DLD1 (cell line): ENCODE measurements at regions not wholly inside any gene's neighbourhood (a gene's known extent, or its start where the extent isn't known, plus 50 kb on each side); places are given as distances from the start of the nearest gene placed in this dataset.

Experiments used
- in situ Hi-C: cut with HindIII; loops from 2 replicates; pipeline ENCODE4 v1.10.0; 2017; ENCODE audit warnings: low sequenced_read_pairs

DNA sequence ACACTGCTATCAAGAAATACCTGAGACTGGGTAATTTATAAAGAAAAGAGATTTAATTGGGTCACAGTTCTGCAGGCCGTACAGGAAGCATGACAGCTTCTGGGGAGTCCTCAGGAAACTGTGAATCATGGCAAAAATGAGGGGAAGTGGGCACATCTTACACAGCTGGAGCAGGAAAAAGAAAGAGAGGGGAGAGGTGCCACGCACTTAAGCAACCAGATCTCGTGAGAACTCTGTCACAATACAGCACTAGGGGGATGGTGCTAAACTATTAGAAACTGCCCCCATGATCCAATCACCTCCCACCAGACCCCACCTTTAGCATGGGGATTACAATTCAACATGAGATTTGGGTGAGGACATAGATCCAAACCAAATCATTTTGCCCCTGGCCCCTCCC lies 105.5 kb upstream of the CPLX2 start:
- in situ Hi-C loops: no loop called here

- in situ Hi-C loops: no loop called here
Measured at GRCh38 chr5:175766963-175767362, 104.4 kb upstream of the CPLX2 start.

- in situ Hi-C loops: no loop called here
Measured at GRCh38 chr5:175772747-175773533, 98.4 kb upstream of the CPLX2 start.

DNA sequence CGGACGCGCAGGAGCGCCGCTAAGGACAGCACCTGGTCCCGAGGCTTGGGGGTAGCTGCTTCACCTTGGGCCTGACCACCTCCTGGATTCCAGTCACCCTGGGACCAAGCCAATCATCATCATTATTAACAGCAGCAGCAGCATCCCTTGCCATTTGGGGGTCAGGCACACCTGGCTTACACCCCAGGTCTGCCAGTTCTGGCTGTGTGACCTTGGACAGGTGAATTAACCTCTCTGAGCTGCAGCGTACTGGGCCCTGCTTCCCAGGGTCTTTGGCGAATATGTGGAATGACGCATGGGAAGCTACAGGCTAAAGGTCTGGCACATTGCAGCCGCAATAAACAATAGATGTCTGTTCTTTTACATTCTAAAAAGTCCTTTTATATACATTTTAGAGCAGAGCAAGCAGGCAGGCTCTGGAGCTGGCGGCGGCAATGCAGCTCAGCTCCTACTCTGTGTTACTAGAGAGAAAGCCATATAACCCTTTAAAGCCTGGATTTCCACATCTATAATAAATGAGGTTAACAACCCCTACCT lies 97.8 kb upstream of the CPLX2 start:
- in situ Hi-C loops: no loop called here

GRCh38 chr5:175775416-175775815 lies 96.0 kb upstream of the CPLX2 start:
- in situ Hi-C loops: no loop called here

- in situ Hi-C loops: no loop called here
Measured at GRCh38 chr5:175778951-175779503, 92.4 kb upstream of the CPLX2 start.

DNA sequence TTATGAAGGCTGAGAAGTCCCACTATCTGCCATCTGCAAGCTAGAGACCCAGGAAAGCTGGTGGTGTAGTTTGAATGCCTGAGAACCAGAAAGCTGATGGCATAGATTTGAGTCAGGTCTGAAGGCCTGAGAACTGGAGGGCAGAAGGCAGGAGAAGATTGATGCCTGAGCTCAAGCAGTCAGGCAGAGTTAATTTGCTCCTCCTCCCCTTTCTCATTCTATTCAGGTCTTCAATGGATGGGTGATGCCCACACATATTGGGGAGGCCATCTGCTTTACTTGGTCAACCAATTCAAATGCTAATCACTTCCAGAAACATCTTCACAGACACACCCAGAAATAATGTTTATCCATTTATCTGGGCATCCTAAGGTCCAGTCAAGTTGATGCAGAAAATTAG lies 87.6 kb upstream of the CPLX2 start:
- in situ Hi-C loops: no loop called here

DNA sequence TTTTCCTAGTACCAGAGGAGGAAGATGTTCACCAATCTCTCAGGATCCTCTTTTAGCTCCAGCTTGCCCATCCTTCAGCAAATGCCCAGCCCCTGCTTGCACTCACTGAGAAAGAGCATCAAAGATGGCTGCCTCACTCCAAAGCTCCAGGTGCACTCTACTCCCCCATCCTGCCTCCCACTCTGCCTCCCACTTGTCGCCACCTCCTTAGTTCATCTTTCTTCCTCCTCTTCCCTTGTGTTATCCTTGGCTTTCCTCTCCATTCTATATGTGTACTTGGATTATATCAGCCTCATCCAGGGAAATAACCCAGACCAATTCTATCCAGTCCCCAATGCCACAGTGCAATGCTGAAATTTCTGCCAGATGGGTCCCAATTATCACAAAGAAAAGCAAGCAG lies 87.1 kb upstream of the CPLX2 start:
- in situ Hi-C loops: no loop called here

DNA sequence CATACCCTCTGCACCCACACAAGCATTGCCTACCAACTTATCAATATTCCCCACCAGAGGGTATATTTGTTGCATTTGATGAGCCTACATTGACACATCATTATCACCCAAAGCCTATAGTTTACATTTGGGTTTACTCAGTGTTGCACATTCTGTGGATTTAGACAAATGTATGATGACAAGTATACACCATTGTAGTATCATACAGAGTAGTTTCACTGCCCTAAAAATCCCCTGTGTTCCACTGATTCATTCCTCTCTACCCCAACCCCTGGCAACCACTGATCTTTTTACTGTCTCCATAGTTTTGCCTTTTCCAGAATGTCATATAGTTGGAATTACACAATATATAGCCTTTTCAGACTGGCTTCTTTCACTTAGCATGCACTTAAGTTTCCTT lies 85.7 kb upstream of the CPLX2 start:
- in situ Hi-C loops: no loop called here

DNA sequence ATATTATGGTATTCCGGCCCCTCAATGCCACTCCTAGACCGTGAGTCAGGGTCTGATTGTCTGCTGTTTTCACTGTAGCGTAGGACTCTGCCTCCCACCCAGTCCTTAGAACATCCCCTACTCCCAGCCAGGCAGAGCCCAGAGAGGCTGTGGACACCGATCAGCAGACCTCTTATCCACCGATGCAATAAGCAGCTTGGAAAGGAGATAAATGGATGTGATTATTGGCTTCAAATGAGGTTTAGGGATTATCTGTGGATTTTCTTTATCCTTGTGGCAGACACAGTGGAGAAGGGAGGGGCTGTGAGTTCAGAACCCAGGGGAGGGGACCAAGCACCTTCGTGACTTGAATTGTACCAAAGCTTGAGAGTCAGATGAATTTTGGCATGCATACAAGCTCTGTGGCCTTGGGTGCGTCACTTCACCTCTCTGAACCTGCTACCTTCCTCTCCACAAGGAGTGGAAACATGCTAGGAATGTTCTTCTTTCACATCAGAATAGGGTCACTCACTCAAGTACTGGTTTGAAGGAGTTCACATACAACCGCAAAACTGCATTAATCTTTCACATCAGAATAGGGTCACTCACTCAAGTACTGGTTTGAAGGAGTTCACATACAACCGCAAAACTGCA lies 83.1 kb upstream of the CPLX2 start:
- in situ Hi-C loops: no loop called here

GRCh38 chr5:175789670-175790069 lies 81.7 kb upstream of the CPLX2 start:
- in situ Hi-C loops: loop anchor here (10.0 kb wide), 1 partner anchor 75 kb away; no protein-coding TSS in a partner anchor

GRCh38 chr5:175790796-175791195 lies 80.6 kb upstream of the CPLX2 start:
- in situ Hi-C loops: loop anchor here (10.0 kb wide), 1 partner anchor 74 kb away; no protein-coding TSS in a partner anchor

DNA sequence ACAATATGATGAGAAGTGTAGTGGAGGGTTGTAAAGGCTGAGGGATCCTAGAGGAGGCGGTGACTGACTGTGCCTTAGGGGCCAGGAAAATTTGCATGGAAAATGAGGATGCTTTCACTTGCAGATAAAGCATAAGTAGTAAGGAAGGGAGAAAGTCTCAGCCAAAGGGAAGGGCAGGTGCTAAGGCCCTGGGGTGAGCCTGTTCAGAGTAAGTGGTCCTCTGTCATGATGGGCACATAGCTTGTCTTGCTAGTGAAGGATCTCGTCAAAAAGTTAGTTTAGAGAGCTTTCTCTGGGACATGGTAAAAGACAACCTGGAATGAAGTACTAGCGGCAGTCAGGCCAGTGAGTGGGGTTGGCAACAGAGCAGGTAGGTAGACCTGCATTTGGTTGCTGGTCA lies 75.4 kb upstream of the CPLX2 start:
- in situ Hi-C loops: loop anchor here (10.0 kb wide), 1 partner anchor 69 kb away; no protein-coding TSS in a partner anchor

GRCh38 chr5:175796536-175797499 lies 74.6 kb upstream of the CPLX2 start:
- in situ Hi-C loops: loop anchor here (10.0 kb wide), 1 partner anchor 68 kb away; no protein-coding TSS in a partner anchor

DNA sequence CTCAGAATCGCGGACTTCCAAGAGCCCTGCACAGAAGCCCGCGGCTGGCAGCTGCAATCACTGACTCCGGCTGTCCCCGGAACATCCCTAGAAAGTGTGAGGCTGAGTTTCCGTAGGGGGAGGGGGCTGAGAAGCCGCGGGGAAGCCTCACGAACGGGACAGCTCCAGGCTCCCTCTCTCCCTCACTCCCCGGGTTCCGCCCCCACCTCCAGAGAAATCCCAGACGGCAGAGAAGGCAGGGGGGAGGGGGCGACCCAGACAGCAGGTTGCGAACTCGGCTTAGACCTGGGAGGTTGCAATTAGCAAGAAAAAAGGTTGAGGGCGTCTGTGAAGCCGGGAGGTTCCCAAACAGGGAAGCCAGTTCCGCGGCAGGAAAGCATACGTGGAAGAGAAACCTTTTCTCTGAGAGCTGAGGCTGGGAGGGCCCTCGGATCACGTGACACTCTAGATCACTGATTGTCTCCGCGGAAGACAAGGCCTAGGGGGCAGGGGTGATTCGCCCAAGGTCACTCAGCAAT lies 73.8 kb upstream of the CPLX2 start:
- in situ Hi-C loops: loop anchor here (10.0 kb wide), 1 partner anchor 67 kb away; no protein-coding TSS in a partner anchor

DNA sequence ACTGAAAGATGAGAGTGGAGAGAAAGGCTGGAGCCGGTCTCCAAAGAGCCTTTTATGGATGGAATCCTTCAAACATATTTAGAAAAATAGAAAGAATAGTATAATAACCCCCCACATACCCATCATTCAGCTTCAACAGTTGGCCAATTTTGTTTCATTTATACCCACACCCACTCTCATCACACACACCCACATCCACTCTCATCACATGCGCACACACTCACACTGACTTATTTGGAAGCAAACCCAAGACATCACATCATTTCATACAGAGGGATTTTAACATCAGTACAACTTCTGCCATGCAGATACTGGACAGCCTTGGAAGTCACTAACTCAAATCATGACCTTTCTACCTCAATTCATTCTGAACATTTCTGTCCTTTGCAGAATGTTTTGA lies 72.8 kb upstream of the CPLX2 start:
- in situ Hi-C loops: loop anchor here (10.0 kb wide), 1 partner anchor 66 kb away; no protein-coding TSS in a partner anchor

- in situ Hi-C loops: no loop called here
Measured at GRCh38 chr5:175800656-175801081, 70.7 kb upstream of the CPLX2 start.

GRCh38 chr5:175802361-175802760 lies 69.0 kb upstream of the CPLX2 start:
- in situ Hi-C loops: no loop called here

DNA sequence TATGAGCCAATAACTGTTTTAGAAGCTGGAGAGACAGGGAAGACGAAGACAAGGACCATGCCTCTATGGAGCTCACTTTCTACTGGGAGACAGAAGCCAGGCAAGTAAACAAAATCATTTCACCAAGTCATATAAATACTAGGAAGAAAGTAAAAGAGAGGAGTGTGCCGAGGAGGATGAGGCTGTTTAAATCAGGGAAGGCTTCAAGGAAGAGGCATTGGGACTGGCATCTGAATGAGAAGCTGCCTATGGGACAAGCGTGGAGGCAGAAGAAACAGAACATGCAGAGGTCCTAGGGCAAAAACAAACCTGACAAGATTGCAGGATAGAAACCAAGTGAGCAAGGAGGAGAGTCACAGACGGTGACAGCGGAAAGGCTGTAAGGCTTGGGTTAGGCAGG lies 68.1 kb upstream of the CPLX2 start:
- in situ Hi-C loops: no loop called here
